ENCODE measurements at regions not wholly inside any gene's neighbourhood (a gene's known extent, or its start where the extent isn't known, plus 50 kb on each side); places are given as distances from the start of the nearest gene placed in this dataset.

DNA sequence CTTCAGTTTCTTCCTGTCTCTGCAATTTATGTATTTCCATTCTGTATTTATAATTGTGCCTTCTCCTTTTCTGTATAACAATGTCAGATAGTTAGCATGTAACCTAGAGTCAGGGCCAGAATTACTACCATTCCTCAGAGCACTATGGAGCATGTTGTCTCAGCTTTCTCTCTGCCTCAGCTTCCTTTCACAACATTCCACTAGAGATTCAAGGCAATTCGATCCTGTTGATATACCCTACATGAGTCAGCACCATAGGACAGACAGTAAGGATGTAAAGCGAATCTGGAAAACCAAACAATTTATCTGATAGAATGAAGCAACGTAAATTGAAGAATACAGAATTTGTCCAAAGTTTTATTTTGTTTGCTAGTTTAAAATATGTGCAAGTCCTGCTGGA is 728.3 kb upstream of the SEMA6A start:
- H3K4me3 ChIP-seq (ENCODE audit: low read depth, low read length) = no peak overlapping the region
- no peak for DNase-seq (ENCODE audit: low read depth)
- TF ChIP-seq, protein P1, sequence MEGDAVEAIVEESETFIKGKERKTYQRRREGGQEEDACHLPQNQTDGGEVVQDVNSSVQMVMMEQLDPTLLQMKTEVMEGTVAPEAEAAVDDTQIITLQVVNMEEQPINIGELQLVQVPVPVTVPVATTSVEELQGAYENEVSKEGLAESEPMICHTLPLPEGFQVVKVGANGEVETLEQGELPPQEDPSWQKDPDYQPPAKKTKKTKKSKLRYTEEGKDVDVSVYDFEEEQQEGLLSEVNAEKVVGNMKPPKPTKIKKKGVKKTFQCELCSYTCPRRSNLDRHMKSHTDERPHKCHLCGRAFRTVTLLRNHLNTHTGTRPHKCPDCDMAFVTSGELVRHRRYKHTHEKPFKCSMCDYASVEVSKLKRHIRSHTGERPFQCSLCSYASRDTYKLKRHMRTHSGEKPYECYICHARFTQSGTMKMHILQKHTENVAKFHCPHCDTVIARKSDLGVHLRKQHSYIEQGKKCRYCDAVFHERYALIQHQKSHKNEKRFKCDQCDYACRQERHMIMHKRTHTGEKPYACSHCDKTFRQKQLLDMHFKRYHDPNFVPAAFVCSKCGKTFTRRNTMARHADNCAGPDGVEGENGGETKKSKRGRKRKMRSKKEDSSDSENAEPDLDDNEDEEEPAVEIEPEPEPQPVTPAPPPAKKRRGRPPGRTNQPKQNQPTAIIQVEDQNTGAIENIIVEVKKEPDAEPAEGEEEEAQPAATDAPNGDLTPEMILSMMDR (IDR thresholded peaks at IDR 0.05; ENCODE audit: low read depth, low read length, missing control alignments) = no peak
- in situ Hi-C loops (cut with HindIII; ENCODE audit: low sequenced_read_pairs) = no loop called here

DNA sequence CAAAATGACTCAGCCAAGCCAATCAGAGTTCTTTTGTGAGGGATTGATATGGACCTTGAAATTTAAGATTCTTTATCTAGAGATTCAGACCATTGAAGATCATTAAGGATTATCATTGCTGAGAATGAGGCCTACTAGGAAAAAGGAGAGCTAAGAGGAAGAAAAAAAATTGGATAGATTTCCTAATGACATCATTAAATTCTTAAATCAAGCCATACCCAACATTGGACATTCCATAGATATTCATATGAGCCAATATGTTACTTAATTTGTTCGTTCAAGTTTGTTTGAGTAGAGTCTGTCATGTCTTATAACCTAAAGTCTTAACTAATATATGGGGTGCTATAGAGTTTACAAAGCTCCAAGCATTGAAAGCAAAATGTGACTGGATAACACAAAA is 727.9 kb upstream of the SEMA6A start:
- TF ChIP-seq, protein P1 (IDR thresholded peaks at IDR 0.05; ENCODE audit: low read depth, low read length, missing control alignments) = no peak
- DNase-seq (ENCODE audit: low read depth) = no peak
- in situ Hi-C loops (cut with HindIII; ENCODE audit: low sequenced_read_pairs) = no loop called here
- no peak overlapping the region for H3K4me3 ChIP-seq (ENCODE audit: low read depth, low read length)

GRCh38 chr5:117299936-117300328 is 725.3 kb upstream of the SEMA6A start:
- no peak overlapping the region for H3K4me3 ChIP-seq (ENCODE audit: low read depth, low read length)
- in situ Hi-C loops (cut with HindIII; ENCODE audit: low sequenced_read_pairs) = no loop called here
- no peak for DNase-seq (ENCODE audit: low read depth)
- TF ChIP-seq, protein P1 (IDR thresholded peaks at IDR 0.05; ENCODE audit: low read depth, low read length, missing control alignments) = no peak

- in situ Hi-C loops (cut with HindIII; ENCODE audit: low sequenced_read_pairs) = no loop called here
- TF ChIP-seq, protein P1 (IDR thresholded peaks at IDR 0.05; ENCODE audit: low read depth, low read length, missing control alignments) = no peak
- no peak overlapping the region for H3K4me3 ChIP-seq (ENCODE audit: low read depth, low read length)
- DNase-seq (ENCODE audit: low read depth) = no peak
Observed at GRCh38 chr5:117299224-117299935, 724.8 kb upstream of the SEMA6A start.

DNA sequence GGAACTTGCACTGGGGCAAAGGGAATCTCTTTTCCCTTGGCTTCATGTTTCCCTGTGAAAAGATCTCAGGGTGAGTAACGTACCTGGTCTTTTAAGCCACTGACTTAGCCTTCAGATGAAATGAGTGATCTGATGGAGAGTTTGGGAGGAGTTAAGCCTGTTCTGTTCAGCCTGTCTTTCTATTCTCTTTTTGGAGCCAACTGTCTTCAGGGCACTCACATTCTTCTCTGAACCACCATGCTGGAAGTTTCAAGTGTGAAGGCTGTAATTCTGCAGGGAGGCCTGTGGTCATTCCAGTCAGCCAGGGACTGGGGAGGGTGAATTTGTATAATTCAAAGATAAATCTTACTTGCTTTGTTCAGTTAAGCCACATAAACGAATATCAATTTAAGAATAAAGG is 722.2 kb upstream of the SEMA6A start:
- no peak for DNase-seq (ENCODE audit: low read depth)
- no peak overlapping the region for H3K4me3 ChIP-seq (ENCODE audit: low read depth, low read length)
- TF ChIP-seq, protein P1 (IDR thresholded peaks at IDR 0.05; ENCODE audit: low read depth, low read length, missing control alignments) = no peak
- in situ Hi-C loops (cut with HindIII; ENCODE audit: low sequenced_read_pairs) = no loop called here

- no peak for DNase-seq (ENCODE audit: low read depth)
- TF ChIP-seq, protein P1 (IDR thresholded peaks at IDR 0.05; ENCODE audit: low read depth, low read length, missing control alignments) = no peak
- in situ Hi-C loops (cut with HindIII; ENCODE audit: low sequenced_read_pairs) = no loop called here
- no peak overlapping the region for H3K4me3 ChIP-seq (ENCODE audit: low read depth, low read length)
Observed at GRCh38 chr5:117295941-117296340, 721.3 kb upstream of the SEMA6A start.
